ENCODE measurements at regions not wholly inside any gene's neighbourhood (a gene's known extent, or its start where the extent isn't known, plus 50 kb on each side); places are given as distances from the start of the nearest gene placed in this dataset.

- Histone ChIP-seq H4K5ac (ENCODE audit: low read depth, low read length) (no peak overlapping the region), H3K9me3 (ENCODE audit: control insufficient read depth, insufficient read depth, low read length) (peaks cover 39% of the 10 kb centered on the region), H2BK120ac (ENCODE audit: low read depth, low read length) (no peak overlapping the region), H3K18ac (ENCODE audit: low read depth, low read length) (no peak overlapping the region), H3K4me1 (ENCODE audit: control insufficient read depth, insufficient read depth, low read length) (no peaks in the 10 kb centered on the region), H3K4me3 (ENCODE audit: insufficient read depth, low read depth, low read length) (no peak overlapping the region), H3K4me2 (ENCODE audit: low read depth, low read length) (no peak overlapping the region), H4K20me1 (ENCODE audit: insufficient read depth, low read length) (no peaks in the 10 kb centered on the region), H3K9ac (ENCODE audit: low read depth, low read length) (no peak overlapping the region), H2AK5ac (ENCODE audit: low read depth, low read length) (no peak overlapping the region), H3K56ac (ENCODE audit: extremely low read depth, insufficient read depth, low read length) (no peak overlapping the region), H2AFZ (replicated peaks; ENCODE audit: low read length, poor library complexity) (no peak overlapping the region), H3K79me1 (ENCODE audit: low read depth in 1 of 2, low read length in 2 of 2) (no peaks in the 10 kb centered on the region), H3K9me1 (ENCODE audit: insufficient read depth, low read length) (no peaks in the 10 kb centered on the region), H3K27me3 (ENCODE audit: control insufficient read depth, insufficient read depth, low read length) (no peaks in the 10 kb centered on the region), H3K14ac (replicated peaks; ENCODE audit: low read depth, low read length) (no peak overlapping the region), H2AK9ac (replicated peaks; ENCODE audit: low read depth, low read length, poor library complexity) (no peak overlapping the region), H2BK15ac (ENCODE audit: low read depth, low read length) (no peak overlapping the region), H3K23ac (ENCODE audit: low read depth, low read length) (no peak overlapping the region), H2BK5ac (ENCODE audit: low read depth, low read length, poor library complexity, severe bottlenecking) (no peak overlapping the region), H2BK20ac (ENCODE audit: low read depth, low read length) (no peak overlapping the region), H4K8ac (ENCODE audit: low read depth in 2 of 2, low read length in 2 of 2) (no peak overlapping the region), H3K4ac (ENCODE audit: low read depth, low read length) (no peak overlapping the region), H3K36me3 (ENCODE audit: control insufficient read depth, insufficient read depth, low read length) (no peaks in the 10 kb centered on the region), H3K27ac (ENCODE audit: insufficient read depth, low read length) (no peak overlapping the region), H4K91ac (ENCODE audit: insufficient read depth, low read depth, low read length) (no peak overlapping the region)
- in situ Hi-C loops (cut with MboI; ENCODE audit: low sequenced_read_pairs) = no loop called here
- intact Hi-C loops (cut with micrococcal nuclease) = no loop called here
- no CpG with 5 or more reads among the region's 1 CpG for WGBS, 2 experiments (ENCODE audit: extremely low coverage in 2 of 2, insufficient read length in 1 of 2)
- BruUV-seq (replicated peaks) = no TSS peak
- ChIA-PET CTCF (no interaction called here), POLR2A (ENCODE audit: unreplicated experiment) (no interaction called here)
- no peak for DNase-seq
- TF ChIP-seq MAZ (IDR thresholded peaks at IDR 0.05; ENCODE audit: borderline replicate concordance, low read depth, low read length) = no peak
- TF ChIP-seq POLR2A (IDR thresholded peaks at IDR 0.05; ENCODE audit: low read depth, low read length) = no peak
- no peak for TF ChIP-seq RCOR1 (IDR thresholded peaks at IDR 0.05; ENCODE audit: insufficient replicate concordance, low read length)
- no peak for TF ChIP-seq NFE2L2 (IDR thresholded peaks at IDR 0.05; ENCODE audit: low read depth, low read length)
- no peak for TF ChIP-seq CHD1 (IDR thresholded peaks at IDR 0.05; ENCODE audit: low read depth, low read length)
- dilution Hi-C loops (cut with HindIII; ENCODE audit: low sequenced_read_pairs, unreplicated experiment) = no loop called here
- no peak for ATAC-seq (ENCODE audit: low read depth)
Measured at GRCh38 chr12:131491155-131491554, 219.7 kb upstream of the SFSWAP start.

Data from IMR-90 (cell line).